ENCODE measurements at regions not wholly inside any gene's neighbourhood (a gene's known extent, or its start where the extent isn't known, plus 50 kb on each side); places are given as distances from the start of the nearest gene placed in this dataset.

DNA sequence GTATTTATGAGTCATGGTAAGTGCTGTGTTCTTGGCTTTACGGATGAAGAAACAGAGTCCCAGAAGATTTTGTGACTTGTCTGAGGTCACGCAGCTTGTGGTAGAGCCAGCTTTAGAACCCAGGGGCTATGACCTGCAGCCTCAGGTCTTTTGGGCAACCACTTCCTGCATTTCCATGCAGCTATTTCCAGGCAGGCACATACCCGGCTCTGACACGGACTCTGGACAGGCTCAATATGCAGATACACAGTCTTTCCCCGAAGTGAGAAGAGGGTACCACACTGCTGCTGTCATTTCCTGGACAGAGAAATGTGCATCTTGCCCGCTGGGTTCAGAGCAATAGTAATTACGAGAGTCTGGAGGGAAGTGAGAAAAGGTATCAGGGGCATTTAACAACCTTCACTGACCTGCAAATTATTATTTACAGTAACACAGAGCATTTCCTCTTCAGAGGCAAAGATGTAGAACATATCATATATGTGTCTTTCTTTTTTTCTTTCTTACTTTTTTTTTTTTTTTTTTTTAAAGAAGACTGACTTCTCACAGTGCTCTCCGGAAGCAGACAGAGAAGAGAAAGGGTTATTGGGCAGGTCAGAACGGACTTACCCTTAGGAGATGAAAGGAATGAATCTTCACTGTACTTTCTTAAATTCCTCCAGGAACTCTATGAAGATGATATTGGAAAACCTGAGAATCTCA is 185.1 kb downstream of the CLIC5 start:
- DNase-seq, result no peak

DNA sequence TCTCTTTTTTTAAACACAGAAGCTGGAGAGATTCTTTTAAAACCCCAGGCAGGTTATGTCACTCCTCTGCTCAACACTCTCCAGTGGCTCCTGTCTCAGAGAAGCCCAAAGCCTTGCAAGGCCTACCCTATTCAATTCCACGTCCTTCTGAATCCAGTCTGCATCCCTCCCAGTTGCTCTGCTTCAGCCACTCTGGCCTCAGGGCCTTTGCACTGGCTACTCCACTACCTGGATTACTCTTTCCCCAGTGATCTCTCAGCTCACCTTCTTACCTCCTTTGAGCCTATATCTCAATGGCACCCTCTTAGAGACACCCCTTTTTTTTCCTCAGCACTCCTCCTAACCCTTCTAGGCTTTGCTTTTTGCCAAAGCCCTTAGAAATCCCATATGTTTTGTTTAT is 185.8 kb downstream of the CLIC5 start:
- DNase-seq, result no peak

DNA sequence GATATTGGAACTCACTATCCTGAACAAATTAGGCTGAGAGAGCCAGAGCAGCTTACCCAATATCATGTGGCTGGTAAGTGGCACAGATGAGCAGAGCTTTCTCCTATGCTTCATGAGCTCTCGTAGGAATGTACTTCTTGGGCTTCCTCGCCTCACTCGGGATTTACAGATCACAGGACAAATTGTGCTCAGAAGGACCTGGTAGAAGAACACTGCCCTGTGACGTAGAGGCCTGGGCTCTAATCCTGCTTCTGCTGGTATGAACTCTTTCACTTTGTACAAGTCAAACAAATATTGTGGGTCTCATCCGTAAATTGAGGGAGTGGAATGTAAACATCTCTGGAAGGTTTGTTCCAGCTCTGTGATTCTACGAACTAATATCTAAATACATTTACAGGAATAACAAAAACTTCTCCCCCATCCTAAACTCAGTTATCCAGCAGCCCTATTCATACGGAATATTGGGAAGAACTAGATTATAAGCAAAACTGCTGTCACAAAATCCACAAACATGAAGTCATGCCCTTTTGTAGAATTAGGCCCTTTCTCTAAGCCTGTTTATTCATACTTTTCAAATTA is 187.6 kb downstream of the CLIC5 start:
- DNase-seq, result no peak

DNA sequence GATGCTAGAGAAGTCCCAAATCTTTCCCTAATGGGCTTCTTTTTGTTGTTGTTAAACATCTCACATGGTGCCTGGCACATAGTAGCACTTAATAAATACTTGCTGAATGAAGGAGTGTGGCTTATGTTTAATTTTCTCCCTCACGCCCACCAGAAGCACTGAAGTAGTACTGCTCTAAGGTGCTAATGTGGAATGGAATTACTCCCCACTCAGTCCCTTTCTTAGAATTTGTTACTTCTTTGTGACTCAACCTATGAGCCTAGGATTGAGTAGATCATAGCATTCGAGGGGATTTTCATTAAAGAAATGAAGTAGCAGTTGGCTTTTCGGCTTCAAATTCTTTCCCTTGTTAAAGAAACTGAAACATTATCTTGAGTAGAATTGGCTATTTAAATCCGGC is 192.8 kb downstream of the CLIC5 start:
- no peak for DNase-seq

DNA sequence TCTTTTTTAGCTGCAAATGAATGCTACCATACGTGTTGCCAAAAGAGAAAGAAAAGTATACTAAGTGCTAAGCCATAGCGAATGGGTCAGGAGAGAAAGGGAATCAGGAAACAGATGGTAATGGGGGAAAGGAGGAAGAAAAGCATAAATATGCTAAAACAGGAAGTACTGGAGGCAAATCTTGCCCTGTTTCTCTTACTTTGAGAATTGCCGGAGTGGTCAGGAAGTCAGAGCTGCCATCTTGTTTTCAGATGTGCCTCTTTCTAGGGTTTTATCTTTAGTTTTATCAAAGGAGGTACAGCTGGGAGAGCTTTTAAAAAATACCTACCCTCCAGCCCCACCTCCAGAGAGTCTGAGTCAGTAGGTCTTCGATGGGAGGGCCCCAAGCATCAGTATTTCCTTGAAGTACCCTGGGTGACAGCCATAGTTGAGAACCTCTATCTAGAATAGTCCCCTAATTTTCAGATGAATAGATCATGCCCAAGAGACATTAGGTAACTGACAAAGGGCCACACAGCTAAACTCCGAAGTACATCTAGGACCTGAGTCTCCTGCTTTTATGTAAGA is 193.3 kb downstream of the CLIC5 start:
- no peak for DNase-seq

DNA sequence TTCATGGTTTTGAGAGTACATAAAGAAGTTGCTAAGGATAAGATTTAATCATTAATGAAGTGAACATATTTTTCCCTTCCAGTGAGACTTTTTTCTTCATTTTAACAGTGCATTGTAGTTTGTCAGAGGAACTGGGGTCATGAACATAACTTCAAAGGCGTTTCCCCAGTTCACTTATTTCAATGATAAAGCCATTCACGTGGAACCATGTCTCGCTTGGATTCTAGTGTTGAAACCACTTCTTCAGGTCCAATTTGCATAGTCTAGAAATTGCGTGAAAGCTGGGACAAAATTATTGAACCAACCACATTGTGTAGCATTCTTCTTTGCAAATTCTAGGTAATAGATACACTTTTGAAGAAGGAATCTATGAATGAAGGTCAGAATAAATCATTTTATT is 197.0 kb downstream of the CLIC5 start:
- DNase-seq, result no peak

DNA sequence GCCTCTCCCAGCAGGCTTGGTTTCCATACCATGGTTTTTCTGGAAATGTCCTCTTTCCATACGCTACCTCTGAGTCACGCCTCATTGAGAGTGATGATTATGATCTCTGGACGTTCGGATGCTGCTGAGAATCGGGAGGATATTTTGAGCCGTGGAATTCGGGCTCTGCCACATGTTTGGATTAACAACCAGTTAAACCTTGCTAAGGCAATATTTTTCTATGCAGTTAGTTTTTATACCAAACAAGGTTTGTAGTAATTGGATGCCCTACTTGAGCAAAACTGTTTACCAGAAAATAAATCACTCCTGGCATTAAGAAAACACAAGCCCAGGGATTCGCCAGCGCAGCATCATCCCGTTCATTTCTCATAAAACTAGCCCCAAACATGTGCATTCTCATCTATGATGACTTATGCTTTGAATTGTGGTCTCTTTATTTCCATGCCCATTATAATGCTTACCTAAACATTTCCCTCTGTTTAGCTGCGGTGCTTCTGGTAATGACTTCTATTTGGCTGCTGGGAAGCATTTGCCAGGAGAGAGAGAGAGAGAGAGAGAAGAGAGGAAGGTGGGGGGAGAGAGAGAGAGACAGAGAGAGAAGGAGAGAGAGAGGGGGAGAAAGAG is 198.9 kb downstream of the CLIC5 start:
- DNase-seq, result no peak

DNA sequence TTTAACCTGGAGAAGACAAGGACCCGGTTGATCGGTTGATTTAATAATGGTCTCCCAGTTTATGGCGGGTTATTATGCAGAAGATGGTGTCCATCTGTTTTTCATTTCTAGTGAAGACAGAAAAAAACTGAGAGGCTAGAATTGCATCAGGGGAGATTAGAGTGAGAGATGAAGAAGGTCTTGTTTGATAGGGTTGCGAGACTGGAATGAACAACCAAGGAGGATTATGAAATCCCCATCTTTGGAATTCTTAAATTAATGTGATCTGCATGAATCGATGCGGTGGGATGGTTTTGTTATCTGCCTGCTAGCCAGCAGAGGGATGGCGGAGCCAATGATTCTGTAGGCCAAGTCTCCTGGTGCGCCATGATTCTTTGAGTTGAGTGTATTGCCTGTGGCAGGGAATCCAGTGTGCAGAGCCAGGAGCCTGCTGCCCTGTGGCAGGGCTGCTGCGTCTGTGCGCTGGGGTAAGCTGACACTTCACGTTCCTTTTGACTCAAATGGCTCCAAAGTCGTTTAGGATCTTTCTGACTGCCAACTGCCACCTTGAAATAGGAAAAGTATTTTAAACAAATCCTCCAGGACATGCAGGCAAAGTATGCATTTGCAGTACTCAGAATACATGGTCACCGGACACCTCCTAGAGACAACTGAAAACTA is 200.1 kb downstream of the CLIC5 start:
- DNase-seq, result no peak

DNA sequence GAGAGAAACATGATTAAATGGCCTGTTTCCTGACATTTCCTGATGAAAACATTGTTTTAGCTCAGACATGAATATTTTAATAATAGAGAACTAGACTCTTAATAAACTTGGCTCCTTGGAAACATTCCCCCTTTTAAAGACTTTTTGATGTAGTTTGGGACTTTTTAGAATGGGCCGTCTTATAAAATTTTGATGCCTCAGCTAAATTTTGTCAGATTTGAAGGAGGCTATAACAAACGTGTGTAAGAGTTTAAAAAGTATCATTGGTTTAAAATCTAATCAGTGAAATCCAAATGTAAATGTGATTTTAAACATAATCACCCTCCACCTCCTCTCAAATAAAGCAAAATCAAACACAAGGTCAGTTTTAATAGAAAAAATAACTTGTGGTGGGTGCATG is 200.9 kb downstream of the CLIC5 start:
- DNase-seq, result no peak

DNA sequence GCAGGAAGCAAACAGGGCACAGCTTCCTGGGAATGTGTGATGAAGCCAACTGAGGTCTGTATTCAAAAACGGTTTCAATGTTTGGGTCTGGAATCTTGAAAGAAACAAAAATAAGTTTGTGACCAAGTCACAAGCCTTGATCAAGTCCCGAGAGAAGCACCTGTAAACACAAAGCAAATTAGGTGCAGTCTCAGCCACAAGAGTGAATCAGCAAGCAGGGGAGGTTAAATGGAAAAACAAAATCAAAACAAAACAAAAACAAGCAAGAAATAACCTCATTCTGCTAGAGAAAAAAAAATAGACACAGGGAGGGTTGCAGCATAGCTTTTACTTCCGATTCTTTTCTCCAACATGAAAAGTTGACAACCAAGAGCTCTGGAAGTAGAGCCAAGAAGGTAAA is 201.7 kb downstream of the CLIC5 start:
- DNase-seq, result no peak

DNA sequence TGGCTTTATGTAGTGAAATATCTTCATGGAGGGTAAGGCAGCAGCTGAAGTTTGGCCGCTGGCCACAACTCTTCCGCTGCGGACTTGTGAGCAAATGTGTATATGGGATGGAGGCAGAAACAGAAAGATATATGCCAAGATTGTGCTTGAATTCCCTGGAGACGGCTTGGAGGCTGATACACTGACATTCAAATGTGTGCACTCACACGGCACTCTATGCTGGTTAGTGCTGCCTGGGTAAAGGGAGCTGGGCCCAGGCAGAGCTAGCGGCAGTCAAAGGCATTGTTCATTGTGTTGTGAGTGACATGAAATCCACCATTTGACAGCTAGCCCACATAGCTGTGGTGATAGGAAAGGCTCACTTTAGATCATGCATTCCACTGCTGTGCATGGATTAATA is 202.7 kb downstream of the CLIC5 start:
- DNase-seq, result no peak

DNA sequence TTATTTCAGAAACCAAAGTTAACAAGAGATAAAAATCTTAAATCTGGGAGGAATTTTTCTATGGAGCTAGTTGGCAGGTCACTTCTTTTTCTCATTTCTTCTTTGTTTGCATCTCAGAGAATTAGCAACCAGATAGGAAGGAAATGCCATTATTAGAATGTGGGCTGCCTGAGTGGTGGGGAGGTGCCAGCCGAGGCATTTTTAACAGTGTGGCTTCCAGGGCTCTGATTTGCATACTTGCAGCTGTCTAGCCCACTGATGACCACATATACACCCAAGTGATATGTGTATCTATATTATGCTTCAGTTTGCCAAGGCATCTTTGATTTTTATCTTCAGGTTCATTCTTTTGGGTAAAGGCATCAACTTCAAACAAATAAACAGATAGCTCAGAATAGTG is 206.7 kb downstream of the CLIC5 start:
- no peak for DNase-seq

DNA sequence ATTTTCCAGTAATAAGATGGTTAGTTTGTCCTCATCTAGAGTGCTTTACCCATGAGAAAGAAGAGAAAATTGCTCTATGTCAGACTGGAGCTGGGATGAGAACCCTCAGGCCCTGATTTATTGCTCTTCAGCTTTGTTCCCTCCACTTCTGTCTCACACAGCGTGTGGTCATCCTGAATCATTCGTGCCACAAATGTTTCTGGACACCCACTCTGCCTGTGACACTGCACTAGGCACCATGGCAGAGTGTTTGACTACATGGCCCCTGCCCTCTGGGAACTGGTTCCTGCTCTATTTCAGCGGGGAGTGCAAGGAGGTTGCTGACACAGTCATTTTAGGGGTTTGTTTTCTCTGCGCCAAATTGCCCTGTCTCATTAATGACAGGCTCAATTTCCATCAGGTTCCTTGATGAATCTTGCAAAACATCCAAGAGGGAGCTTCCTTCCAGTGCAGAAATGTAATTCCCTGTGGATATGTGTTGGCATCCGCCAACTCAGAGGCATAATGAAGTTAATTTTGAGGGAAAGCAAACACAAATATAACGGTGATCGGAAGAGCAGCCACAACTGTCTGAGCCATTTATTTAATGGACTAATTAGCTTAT is 207.5 kb downstream of the CLIC5 start:
- no peak for DNase-seq

DNA sequence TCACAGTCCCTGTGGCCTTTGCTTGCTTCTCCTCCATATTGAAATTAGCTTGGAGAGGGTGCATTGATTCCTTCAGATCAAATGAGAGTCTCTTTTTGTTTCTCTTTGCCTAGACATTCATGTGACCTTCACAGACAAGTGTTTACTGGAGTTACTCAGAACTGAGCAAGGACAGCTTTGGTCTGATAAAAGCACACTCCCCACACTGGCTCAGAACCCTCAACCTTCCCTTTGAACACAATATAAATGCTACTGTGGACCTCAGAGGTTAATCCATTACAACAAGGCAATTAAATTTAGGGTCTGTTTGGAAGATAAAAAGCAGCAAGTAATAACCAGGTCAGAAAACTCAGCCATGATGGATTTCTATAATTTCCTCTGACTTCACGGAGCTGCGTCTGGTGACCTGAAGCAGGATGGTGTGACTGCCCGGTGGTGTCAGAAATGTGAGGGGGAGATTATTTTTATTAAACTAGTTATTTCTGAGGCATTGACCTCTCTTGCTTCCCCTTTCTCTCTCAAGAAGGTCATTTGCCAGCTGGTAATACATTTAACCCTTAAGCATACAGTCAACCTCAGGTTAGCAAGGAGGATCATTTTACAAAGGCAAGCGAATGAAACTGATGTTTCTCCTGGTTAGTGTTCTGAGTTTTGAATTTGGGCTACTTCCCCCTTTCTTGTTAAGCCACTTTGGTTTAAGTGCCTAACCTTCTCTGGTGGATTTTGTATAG is 208.2 kb downstream of the CLIC5 start:
- DNase-seq, result no peak

DNA sequence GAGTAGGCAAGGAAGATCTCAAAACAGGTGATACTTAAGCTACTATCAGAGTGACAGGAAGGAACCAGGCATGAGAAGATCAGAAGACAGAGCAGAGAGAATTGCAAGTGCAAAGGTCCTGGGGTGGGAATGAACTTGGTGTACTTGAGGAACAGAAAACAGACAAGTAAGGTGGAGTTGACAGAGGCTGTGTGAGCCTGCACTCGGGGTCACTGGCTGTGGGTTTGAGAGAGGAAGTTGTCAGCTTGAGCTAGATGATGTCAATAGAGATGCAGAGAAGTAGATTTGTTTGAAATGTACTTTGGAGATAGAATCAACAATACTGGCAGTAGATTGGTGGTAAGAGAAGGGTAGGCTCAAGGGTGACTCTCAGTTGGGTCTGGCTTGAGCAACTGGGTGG is 209.5 kb downstream of the CLIC5 start:
- DNase-seq, result no peak

DNA sequence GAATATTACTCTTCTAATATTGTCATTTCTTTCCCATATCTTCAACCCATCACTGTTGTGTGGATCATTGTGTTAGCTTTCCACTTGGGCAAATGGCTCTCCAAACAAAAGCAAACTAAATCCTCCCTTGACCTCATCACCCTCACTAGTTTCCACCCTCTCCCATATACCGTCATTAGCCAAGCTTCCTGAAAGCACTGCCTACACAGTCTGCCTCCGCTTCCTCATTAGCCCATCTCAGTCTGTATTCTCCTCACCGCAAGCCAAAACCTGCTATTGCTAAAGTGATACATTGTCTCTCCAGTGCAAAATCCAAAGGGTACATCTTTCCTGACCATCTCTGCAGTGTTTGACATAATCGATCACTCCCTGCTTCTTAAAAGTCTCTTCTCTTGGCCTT is 212.6 kb downstream of the CLIC5 start:
- no peak for DNase-seq

DNA sequence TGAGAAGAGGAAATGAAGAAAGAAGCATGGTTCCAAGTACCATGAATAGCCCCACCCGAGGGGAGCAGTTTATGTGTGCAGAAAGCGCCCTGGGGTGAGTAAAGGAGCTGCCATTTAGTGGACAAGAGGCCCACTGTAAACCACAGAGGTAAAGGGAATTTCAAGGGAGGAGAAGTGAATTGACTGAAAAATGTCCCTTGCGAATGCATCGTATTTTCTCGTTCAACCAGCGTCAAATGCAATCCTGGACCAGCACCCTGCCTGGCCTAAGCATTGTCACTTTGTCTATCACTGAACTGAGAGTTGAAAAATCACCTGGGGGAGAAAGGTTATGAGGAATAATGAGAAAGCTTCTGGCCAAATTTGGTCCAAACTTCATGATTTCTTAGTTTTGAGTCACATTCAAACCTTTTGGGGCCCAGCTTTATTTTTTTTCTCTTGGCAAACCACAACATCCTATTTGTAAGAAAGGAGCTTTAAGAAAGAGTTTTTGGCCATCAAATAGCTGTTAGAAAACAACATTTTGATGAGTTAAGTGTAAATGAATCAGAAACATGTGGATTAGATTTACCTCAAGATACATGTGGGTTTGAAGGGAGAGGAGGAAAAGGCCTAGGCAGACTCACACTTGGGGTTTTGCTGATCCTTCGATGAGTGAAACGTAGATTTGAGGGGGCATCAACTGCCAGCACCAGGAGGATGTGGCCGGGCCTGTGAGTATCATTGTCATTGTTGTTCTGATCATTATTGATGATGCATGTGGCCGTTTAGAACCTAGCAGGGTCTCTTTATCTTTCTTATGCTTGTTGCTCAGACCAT is 214.0 kb downstream of the CLIC5 start:
- no peak for DNase-seq

DNA sequence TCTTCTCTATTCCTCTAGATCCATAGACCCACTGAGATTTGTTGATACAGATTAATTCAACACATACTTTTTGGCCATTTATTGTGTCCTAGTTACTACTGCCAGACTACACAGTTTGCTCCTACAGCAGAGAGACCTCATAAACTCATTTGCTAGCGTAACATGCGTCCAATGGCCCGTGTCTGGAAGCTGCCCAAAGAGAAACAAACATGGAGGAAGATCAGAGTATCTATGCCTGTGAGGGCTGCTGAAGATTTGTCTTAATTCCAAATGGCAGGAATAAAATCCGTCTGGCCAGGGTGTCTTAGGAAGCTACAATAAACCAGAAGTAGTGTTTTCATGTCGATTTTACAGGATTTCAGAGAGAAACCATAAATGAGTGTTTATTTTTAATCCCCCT is 214.7 kb downstream of the CLIC5 start:
- no peak for DNase-seq

DNA sequence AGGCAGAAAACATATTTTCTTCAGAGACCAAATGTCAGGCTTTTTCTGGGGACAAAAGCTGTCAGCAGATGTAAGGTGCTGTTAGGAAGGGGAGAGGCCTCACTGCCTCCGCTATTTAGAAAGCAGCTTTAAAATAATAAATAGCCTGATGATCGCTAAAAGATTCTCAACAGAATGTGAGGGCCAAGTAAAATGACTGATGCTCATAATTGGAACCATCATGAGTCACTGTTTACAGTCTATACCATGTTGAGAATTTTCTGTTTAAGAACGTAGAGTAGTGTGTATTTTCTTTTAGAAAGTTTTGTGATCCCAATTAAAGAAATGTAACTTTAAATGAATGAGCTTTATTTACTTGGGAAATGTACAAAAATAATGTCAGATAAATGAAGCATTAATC is 220.0 kb downstream of the CLIC5 start:
- DNase-seq, result no peak

DNA sequence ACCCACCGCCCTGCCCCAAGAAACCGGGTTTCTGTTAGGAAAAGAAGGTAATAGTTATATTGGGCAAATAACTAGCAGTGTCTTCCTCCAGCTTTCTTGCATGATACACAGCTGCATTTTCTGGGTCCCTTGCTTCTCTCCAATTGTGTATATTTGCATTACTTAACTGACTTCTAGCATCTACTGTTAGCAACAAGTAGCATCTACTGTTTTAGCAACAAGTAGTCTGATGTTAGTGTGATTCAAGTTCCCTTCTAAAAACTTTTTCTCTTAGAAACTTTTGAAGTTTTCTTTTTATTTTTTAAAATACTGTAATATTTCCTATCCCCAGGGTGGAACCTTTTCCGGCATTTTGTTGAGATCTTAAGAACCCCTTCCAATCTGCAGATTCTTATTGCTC is 221.2 kb downstream of the CLIC5 start:
- DNase-seq, result no peak

DNA sequence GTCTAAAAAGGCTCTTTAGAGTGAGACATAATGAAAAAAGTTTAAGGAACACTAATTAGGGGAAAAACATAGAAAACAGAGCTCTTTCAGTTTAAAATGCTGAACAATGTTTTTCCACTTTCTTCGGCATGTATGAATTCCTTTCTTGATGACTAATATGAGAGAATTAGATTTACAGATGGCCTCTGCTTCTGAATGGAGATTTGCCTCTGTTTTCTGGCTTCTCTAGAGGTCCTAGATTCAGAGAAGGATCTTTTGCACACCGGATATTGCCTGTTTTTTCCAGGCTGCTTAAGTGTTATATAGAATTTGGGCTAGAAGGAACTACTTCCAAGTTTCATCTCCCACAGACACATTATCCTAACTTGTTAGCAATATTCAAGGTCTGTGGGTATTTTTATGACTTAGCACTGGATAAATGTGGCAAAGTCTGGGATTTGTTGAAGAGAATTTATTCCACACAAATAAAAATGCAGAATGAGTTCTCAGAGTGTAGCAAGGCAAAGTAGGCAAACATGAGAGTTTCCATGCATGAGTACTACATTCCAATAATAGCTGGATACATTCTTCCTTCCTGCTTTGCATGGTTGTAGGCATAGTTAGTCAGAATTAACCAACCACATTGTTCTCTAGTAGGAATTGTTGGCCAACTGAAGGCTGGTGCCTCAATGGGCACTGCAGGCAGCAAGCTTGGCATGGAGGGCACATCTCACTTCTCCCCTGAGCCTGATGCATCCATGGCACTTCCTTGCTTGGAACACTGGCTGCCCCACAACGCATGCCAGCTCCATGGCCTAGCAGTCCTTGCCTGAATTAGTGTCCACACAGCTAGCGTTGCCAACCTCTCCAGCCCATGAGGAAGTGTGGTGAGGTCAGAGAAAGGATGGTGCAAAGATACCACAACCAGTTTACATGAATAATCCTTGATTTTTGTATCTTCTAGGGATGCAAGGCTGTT is 224.2 kb downstream of the CLIC5 start:
- no peak for DNase-seq
